Karpas-422 (cell line): ENCODE measurements at regions not wholly inside any gene's neighbourhood (a gene's known extent, or its start where the extent isn't known, plus 50 kb on each side); places are given as distances from the start of the nearest gene placed in this dataset.

Experiments used
- DNase-seq: peaks from one replicate; pipeline ENCODE4 v3.0.0-alpha.2; 2015
- H2AFZ ChIP-seq: fragments of 200-600 bp; sonication (generic); 2 replicates; pipeline ENCODE4 v1.6.1; 2014; ENCODE audit warnings: antibody characterized with exemption, low read length, mixed read lengths
- H3K27ac ChIP-seq: fragments of 200-600 bp; sonication (generic); 2 replicates; pipeline ENCODE4 v1.5.1; 2014; ENCODE audit warnings: mild to moderate bottlenecking, low read length, moderate library complexity
- H3K27me3 ChIP-seq: fragments of 200-600 bp; sonication (generic); 2 replicates; pipeline ENCODE4 v1.6.1; 2014; ENCODE audit warnings: low read length, mixed read lengths
- H3K36me3 ChIP-seq: fragments of 200-600 bp; sonication (generic); 2 replicates; pipeline ENCODE4 v1.6.1; 2014; ENCODE audit warnings: low read length, mixed read lengths; ENCODE audit not compliant: insufficient read depth
- H3K4me1 ChIP-seq: fragments of 200-600 bp; sonication (generic); 2 replicates; pipeline ENCODE4 v1.6.1; 2014; ENCODE audit warnings: mild to moderate bottlenecking, low read length, mixed read lengths
- H3K4me2 ChIP-seq: fragments of 200-600 bp; sonication (generic); 2 replicates; pipeline ENCODE4 v1.6.1; 2014; ENCODE audit warnings: low read length, low read depth, mild to moderate bottlenecking; ENCODE audit not compliant: poor library complexity, severe bottlenecking
- H3K4me3 ChIP-seq: fragments of 200-600 bp; sonication (generic); 2 replicates; pipeline ENCODE4 v1.5.1; 2014; ENCODE audit warnings: mild to moderate bottlenecking, antibody characterized with exemption, low read length, mixed read lengths
- H3K79me2 ChIP-seq: fragments of 200-600 bp; sonication (generic); 2 replicates; pipeline ENCODE4 v1.6.1; 2014; ENCODE audit warnings: mild to moderate bottlenecking, low read length, mixed read lengths
- H3K9ac ChIP-seq: fragments of 200-600 bp; sonication (generic); 2 replicates; pipeline ENCODE4 v1.6.0; 2014; ENCODE audit warnings: low read length
- H3K9me2 ChIP-seq: fragments of 200-600 bp; sonication (generic), shearing (Covaris generic); replicated peaks from 2 replicates; pipeline ENCODE4 v1.6.0; 2014; ENCODE audit warnings: mild to moderate bottlenecking, low read length, moderate library complexity; ENCODE audit not compliant: insufficient read depth
- H3K9me3 ChIP-seq: fragments of 300-700, 200-600 bp; sonication (generic); 2 replicates; pipeline ENCODE4 v1.6.1; 2014; ENCODE audit warnings: low read length, mixed read lengths
- H4K20me1 ChIP-seq: fragments of 200-600 bp; sonication (generic); 2 replicates; pipeline ENCODE4 v1.6.1; 2014; ENCODE audit warnings: mild to moderate bottlenecking, antibody characterized with exemption, low read length, low read depth; ENCODE audit not compliant: insufficient read depth

GRCh38 chr12:90181216-90181615 is 472.6 kb upstream of the ATP2B1 start:
- Histone ChIP-seq H4K20me1 (no peaks in the 10 kb centered on the region), H3K27ac (no peak overlapping the region), H3K4me2 (no peak overlapping the region), H3K9me3 (peaks cover 13% of the 10 kb centered on the region), H3K9me2 (no peaks in the 10 kb centered on the region), H3K9ac (no peak overlapping the region), H3K4me3 (no peak overlapping the region), H3K36me3 (no peaks in the 10 kb centered on the region), H2AFZ (no peak overlapping the region), H3K4me1 (no peaks in the 10 kb centered on the region), H3K79me2 (no peaks in the 10 kb centered on the region), H3K27me3 (no peaks in the 10 kb centered on the region)
- no peak for DNase-seq

- H3K4me1 ChIP-seq, result no peaks in the 10 kb centered on the region
- no peak overlapping the region for H3K9ac ChIP-seq
- H3K4me3 ChIP-seq, result no peak overlapping the region
- no peaks in the 10 kb centered on the region for H3K9me2 ChIP-seq
- no peaks in the 10 kb centered on the region for H3K36me3 ChIP-seq
- no peak for DNase-seq
- H4K20me1 ChIP-seq, result no peaks in the 10 kb centered on the region
- peaks cover 9% of the 10 kb centered on the region for H3K9me3 ChIP-seq
- no peak overlapping the region for H3K27ac ChIP-seq
- H3K4me2 ChIP-seq, result no peak overlapping the region
- no peaks in the 10 kb centered on the region for H3K27me3 ChIP-seq
- H3K79me2 ChIP-seq, result no peaks in the 10 kb centered on the region
- H2AFZ ChIP-seq, result no peak overlapping the region
These were observed 466.3 kb upstream of the ATP2B1 start for GRCh38 chr12:90174956-90175355.

- Histone ChIP-seq H3K4me3 (no peak overlapping the region), H2AFZ (no peak overlapping the region), H3K79me2 (no peaks in the 10 kb centered on the region), H3K4me1 (no peaks in the 10 kb centered on the region), H4K20me1 (no peaks in the 10 kb centered on the region), H3K27me3 (no peaks in the 10 kb centered on the region), H3K9me2 (no peaks in the 10 kb centered on the region), H3K9ac (no peak overlapping the region), H3K4me2 (no peak overlapping the region), H3K36me3 (no peaks in the 10 kb centered on the region), H3K27ac (no peak overlapping the region), H3K9me3 (peaks cover 5% of the 10 kb centered on the region)
- no peak for DNase-seq
These were observed 465.5 kb upstream of the ATP2B1 start for GRCh38 chr12:90174198-90174510.

- DNase-seq, result no peak
- no peaks in the 10 kb centered on the region for H3K4me1 ChIP-seq
- no peak overlapping the region for H3K4me3 ChIP-seq
- H3K27ac ChIP-seq, result no peak overlapping the region
- no peaks in the 10 kb centered on the region for H3K27me3 ChIP-seq
- no peak overlapping the region for H2AFZ ChIP-seq
- peaks cover under 1% of the 10 kb centered on the region for H3K9me3 ChIP-seq
- H3K4me2 ChIP-seq, result no peak overlapping the region
- no peak overlapping the region for H3K9ac ChIP-seq
- H3K9me2 ChIP-seq, result no peaks in the 10 kb centered on the region
- H3K36me3 ChIP-seq, result no peaks in the 10 kb centered on the region
- H3K79me2 ChIP-seq, result no peaks in the 10 kb centered on the region
- H4K20me1 ChIP-seq, result no peaks in the 10 kb centered on the region
These were observed 465.0 kb upstream of the ATP2B1 start for GRCh38 chr12:90173499-90174197.

GRCh38 chr12:90172524-90172923 is 463.9 kb upstream of the ATP2B1 start:
- H3K9ac ChIP-seq, result no peak overlapping the region
- H2AFZ ChIP-seq, result no peak overlapping the region
- H3K79me2 ChIP-seq, result no peaks in the 10 kb centered on the region
- no peak overlapping the region for H3K4me2 ChIP-seq
- no peaks in the 10 kb centered on the region; the same call in none of the 2 replicates for H3K9me3 ChIP-seq
- no peaks in the 10 kb centered on the region for H3K27me3 ChIP-seq
- no peak overlapping the region for H3K4me3 ChIP-seq
- H3K36me3 ChIP-seq, result no peaks in the 10 kb centered on the region
- H4K20me1 ChIP-seq, result no peaks in the 10 kb centered on the region
- no peak overlapping the region for H3K27ac ChIP-seq
- no peak for DNase-seq
- no peaks in the 10 kb centered on the region for H3K9me2 ChIP-seq
- no peaks in the 10 kb centered on the region for H3K4me1 ChIP-seq

- H3K36me3 ChIP-seq, result no peaks in the 10 kb centered on the region
- no peaks in the 10 kb centered on the region; the same call in none of the 2 replicates for H3K9me3 ChIP-seq
- H2AFZ ChIP-seq, result no peak overlapping the region
- H3K4me1 ChIP-seq, result no peaks in the 10 kb centered on the region
- DNase-seq, result no peak
- no peak overlapping the region for H3K4me3 ChIP-seq
- H3K4me2 ChIP-seq, result no peak overlapping the region
- no peaks in the 10 kb centered on the region for H3K9me2 ChIP-seq
- no peak overlapping the region for H3K27ac ChIP-seq
- no peak overlapping the region for H3K9ac ChIP-seq
- no peaks in the 10 kb centered on the region for H3K79me2 ChIP-seq
- H3K27me3 ChIP-seq, result no peaks in the 10 kb centered on the region
- no peaks in the 10 kb centered on the region for H4K20me1 ChIP-seq
These were observed 462.1 kb upstream of the ATP2B1 start for GRCh38 chr12:90170740-90171139.

GRCh38 chr12:90167518-90168208 is 459.0 kb upstream of the ATP2B1 start:
- Histone ChIP-seq H3K9me2 (no peaks in the 10 kb centered on the region), H4K20me1 (no peaks in the 10 kb centered on the region), H3K4me1 (no peaks in the 10 kb centered on the region), H3K79me2 (no peaks in the 10 kb centered on the region), H3K9me3 (peaks cover 3% of the 10 kb centered on the region), H3K27me3 (no peaks in the 10 kb centered on the region), H3K4me2 (no peak overlapping the region), H3K9ac (no peak overlapping the region), H3K36me3 (no peaks in the 10 kb centered on the region), H3K27ac (no peak overlapping the region), H2AFZ (no peak overlapping the region), H3K4me3 (no peak overlapping the region)
- DNase-seq, result no peak

GRCh38 chr12:90166671-90167070 is 458.0 kb upstream of the ATP2B1 start:
- H3K27ac ChIP-seq, result no peak overlapping the region
- H2AFZ ChIP-seq, result no peak overlapping the region
- H3K9me3 ChIP-seq, result peaks cover 3% of the 10 kb centered on the region
- H4K20me1 ChIP-seq, result no peaks in the 10 kb centered on the region
- H3K4me3 ChIP-seq, result no peak overlapping the region
- H3K9me2 ChIP-seq, result no peaks in the 10 kb centered on the region
- no peak for DNase-seq
- no peak overlapping the region for H3K4me2 ChIP-seq
- no peaks in the 10 kb centered on the region for H3K27me3 ChIP-seq
- no peaks in the 10 kb centered on the region for H3K4me1 ChIP-seq
- H3K79me2 ChIP-seq, result no peaks in the 10 kb centered on the region
- no peaks in the 10 kb centered on the region for H3K36me3 ChIP-seq
- no peak overlapping the region for H3K9ac ChIP-seq
